ENCODE measurements at regions not wholly inside any gene's neighbourhood (a gene's known extent, or its start where the extent isn't known, plus 50 kb on each side); places are given as distances from the start of the nearest gene placed in this dataset.

DNA sequence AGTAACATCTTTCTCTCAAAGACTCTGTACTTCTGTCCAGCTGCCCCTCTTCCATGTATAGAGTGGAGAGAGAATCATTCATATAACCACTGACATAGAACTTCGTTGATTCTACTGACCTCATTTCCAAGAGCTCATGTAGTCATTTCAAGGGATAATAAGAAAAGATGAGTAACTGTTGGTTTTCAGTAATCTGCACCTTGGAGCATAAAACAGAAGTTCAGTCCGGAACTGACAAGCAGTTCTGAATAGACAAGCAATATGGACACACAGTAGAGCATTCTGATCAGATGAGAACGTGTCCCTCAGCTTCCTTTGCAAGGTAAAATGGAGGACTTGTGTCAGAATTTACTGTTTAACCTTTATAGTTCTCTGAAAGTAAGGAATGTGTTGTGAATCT, 847.1 kb downstream of the REEP3 start:
- Histone ChIP-seq H3F3A (ENCODE audit: low read depth) (peaks cover 25% of the 10 kb centered on the region), H3K36me3 (no peaks in the 10 kb centered on the region), H3K27ac (no peak overlapping the region), H3K4me3 (no peak overlapping the region), H3K9ac (no peak overlapping the region), H3K4me1 (peaks cover 25% of the 10 kb centered on the region), H3K79me2 (ENCODE audit: low read depth) (no peaks in the 10 kb centered on the region), H4K20me1 (ENCODE audit: low read depth) (no peaks in the 10 kb centered on the region), H2AFZ (replicated peaks) (no peak overlapping the region), H3K4me2 (no peak overlapping the region), H3K27me3 (no peaks in the 10 kb centered on the region), H3K9me3 (ENCODE audit: low read depth) (no peaks in the 10 kb centered on the region)
- H3K27me3 Mint-ChIP-seq (ENCODE audit: insufficient read depth, low read depth): no peaks in the 10 kb centered on the region
- H3K9me3 Mint-ChIP-seq: no peaks in the 10 kb centered on the region
- TF ChIP-seq, protein P1, sequence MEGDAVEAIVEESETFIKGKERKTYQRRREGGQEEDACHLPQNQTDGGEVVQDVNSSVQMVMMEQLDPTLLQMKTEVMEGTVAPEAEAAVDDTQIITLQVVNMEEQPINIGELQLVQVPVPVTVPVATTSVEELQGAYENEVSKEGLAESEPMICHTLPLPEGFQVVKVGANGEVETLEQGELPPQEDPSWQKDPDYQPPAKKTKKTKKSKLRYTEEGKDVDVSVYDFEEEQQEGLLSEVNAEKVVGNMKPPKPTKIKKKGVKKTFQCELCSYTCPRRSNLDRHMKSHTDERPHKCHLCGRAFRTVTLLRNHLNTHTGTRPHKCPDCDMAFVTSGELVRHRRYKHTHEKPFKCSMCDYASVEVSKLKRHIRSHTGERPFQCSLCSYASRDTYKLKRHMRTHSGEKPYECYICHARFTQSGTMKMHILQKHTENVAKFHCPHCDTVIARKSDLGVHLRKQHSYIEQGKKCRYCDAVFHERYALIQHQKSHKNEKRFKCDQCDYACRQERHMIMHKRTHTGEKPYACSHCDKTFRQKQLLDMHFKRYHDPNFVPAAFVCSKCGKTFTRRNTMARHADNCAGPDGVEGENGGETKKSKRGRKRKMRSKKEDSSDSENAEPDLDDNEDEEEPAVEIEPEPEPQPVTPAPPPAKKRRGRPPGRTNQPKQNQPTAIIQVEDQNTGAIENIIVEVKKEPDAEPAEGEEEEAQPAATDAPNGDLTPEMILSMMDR (IDR thresholded peaks at IDR 0.05): no peak
- no peak for TF ChIP-seq EZH2phosphoT487 (IDR thresholded peaks at IDR 0.05)
- no peak for TF ChIP-seq EZH2 (IDR thresholded peaks at IDR 0.05)
- H3K4me3 Mint-ChIP-seq: no peak overlapping the region
- H3K4me1 Mint-ChIP-seq: peaks cover 20% of the 10 kb centered on the region
- no peak for DNase-seq (ENCODE audit: low spot score)
- no peak overlapping the region for H3K27ac Mint-ChIP-seq
- no peaks in the 10 kb centered on the region for H3K36me3 Mint-ChIP-seq

DNA sequence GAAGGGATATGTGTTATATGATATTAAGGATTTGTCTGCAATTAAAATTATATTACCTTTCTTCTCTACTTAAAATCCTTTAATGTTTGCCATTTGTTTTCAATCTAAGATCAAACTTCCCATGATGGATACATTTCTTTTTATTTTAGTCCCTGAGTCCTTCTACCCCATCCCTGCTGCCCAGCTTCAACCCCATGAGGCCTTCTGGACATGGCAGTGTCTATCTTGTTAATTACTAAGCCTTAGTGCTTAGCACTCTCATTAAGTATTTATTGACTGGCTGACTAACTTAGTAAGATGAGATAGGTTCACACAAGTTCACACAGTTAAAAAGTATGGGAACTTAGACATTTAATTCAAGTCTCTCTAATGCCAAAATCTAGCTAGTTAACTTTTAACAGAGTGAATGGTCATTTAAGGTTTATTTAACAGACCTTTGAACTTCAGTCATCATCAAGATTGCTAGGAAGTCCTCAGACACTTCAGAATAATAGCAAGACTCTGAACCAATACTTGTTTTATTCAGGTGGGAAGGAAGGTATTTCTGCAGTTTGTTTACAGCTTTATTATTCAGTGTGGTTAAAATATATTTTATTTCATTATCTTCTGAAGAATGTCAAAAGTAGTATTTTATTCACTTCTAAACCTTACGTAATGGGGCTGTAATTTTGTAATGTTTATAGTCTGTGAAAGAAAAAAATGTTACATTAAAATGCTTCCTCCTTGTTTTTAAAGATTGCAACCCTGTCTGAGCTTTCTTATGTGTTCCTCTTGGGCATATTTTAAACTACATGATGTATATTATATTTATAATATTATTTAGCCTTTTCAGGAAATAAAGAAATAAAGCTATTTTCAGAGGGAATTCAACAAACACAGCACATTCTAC, 848.9 kb downstream of the REEP3 start:
- Mint-ChIP-seq H3K4me1 (peaks cover 16% of the 10 kb centered on the region), H3K4me3 (no peak overlapping the region), H3K27ac (no peak overlapping the region), H3K36me3 (no peaks in the 10 kb centered on the region), H3K9me3 (no peaks in the 10 kb centered on the region), H3K27me3 (ENCODE audit: insufficient read depth, low read depth) (no peaks in the 10 kb centered on the region)
- H3K9ac ChIP-seq: no peak overlapping the region
- H3K79me2 ChIP-seq (ENCODE audit: low read depth): no peaks in the 10 kb centered on the region
- no peak overlapping the region for H3K4me2 ChIP-seq
- no peak overlapping the region for H3K4me3 ChIP-seq
- no peaks in the 10 kb centered on the region for H3K27me3 ChIP-seq
- no peak overlapping the region for H3K27ac ChIP-seq
- no peaks in the 10 kb centered on the region for H3K36me3 ChIP-seq
- no peak overlapping the region for H2AFZ ChIP-seq (replicated peaks)
- no peaks in the 10 kb centered on the region for H3K9me3 ChIP-seq (ENCODE audit: low read depth)
- H3K4me1 ChIP-seq: peaks cover 18% of the 10 kb centered on the region
- no peak for DNase-seq (ENCODE audit: low spot score)
- peaks cover 14% of the 10 kb centered on the region for H3F3A ChIP-seq (ENCODE audit: low read depth)
- no peak for TF ChIP-seq EZH2phosphoT487 (IDR thresholded peaks at IDR 0.05)
- no peak for TF ChIP-seq EZH2 (IDR thresholded peaks at IDR 0.05)
- TF ChIP-seq, protein P1 (IDR thresholded peaks at IDR 0.05): no peak
- H4K20me1 ChIP-seq (ENCODE audit: low read depth): no peaks in the 10 kb centered on the region

DNA sequence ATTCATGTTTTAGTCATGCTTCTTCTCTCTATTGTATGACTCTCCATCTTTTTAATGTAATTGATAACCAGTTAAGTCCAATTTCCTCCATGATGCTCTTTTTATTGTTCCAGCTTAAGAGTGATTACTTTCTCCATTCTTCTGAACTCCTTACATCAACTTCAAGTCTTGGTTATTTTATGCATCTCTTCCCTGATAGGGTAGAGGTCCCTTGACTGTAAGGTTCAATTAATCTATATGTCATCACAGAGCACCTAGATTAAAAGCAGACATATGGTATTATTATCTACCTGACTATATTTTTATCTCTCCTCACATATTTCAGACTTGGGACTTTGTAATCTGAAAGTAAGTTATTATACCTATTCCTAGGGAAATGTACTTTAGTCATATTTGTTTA, 853.1 kb downstream of the REEP3 start:
- Histone ChIP-seq H2AFZ (replicated peaks) (no peak overlapping the region), H3K9ac (no peak overlapping the region), H3K4me3 (no peak overlapping the region), H3K79me2 (ENCODE audit: low read depth) (no peaks in the 10 kb centered on the region), H3K27me3 (no peaks in the 10 kb centered on the region), H3K27ac (no peak overlapping the region), H3F3A (ENCODE audit: low read depth) (no peaks in the 10 kb centered on the region), H3K4me2 (no peak overlapping the region), H3K4me1 (no peaks in the 10 kb centered on the region), H3K9me3 (ENCODE audit: low read depth) (no peaks in the 10 kb centered on the region), H4K20me1 (ENCODE audit: low read depth) (no peaks in the 10 kb centered on the region), H3K36me3 (no peaks in the 10 kb centered on the region)
- no peak for TF ChIP-seq EZH2 (IDR thresholded peaks at IDR 0.05)
- TF ChIP-seq EZH2phosphoT487 (IDR thresholded peaks at IDR 0.05): no peak
- TF ChIP-seq, protein P1 (IDR thresholded peaks at IDR 0.05): no peak
- DNase-seq (ENCODE audit: low spot score): no peak
- no peak overlapping the region for H3K4me3 Mint-ChIP-seq
- no peak overlapping the region for H3K27ac Mint-ChIP-seq
- H3K36me3 Mint-ChIP-seq: no peaks in the 10 kb centered on the region
- H3K27me3 Mint-ChIP-seq (ENCODE audit: insufficient read depth, low read depth): no peaks in the 10 kb centered on the region
- H3K4me1 Mint-ChIP-seq: peaks cover 9% of the 10 kb centered on the region
- peaks cover 3% of the 10 kb centered on the region for H3K9me3 Mint-ChIP-seq

Measured in neural progenitor cell (in vitro differentiated cells).